SW480 (cell line): ENCODE measurements at regions not wholly inside any gene's neighbourhood (a gene's known extent, or its start where the extent isn't known, plus 50 kb on each side); places are given as distances from the start of the nearest gene placed in this dataset.

Source experiments
- DNase-seq: peaks from one replicate; pipeline ENCODE4 v3.0.0-alpha.2; 2016; ENCODE audit warnings: low spot score

- DNase-seq: no peak
These were observed 54.0 kb upstream of the GTF3A start for GRCh38 chr13:27370305-27370872.

DNA sequence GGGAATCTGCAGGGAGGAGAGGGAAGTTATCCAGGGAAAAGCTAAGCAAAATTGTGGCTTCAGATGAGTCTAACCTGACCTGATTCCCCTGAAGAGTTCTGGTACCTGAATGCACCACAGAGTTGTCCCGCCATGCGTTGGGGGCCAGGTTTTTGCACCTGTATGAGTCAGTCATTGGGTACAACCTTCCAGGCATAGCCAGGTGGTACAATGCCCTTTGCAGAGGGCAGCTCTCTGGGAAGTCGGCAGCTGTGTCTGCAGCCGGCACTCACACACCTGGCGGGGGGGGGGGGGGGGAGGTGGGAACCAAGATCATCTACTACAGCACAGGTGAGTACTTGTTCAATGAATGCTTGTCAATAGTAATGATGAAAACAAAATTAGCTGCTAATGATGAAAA is 52.5 kb upstream of the GTF3A start:
- DNase-seq: no peak

- DNase-seq: no peak
These were observed 51.5 kb upstream of the GTF3A start for GRCh38 chr13:27372896-27373295.

- no peak for DNase-seq
These were observed 50.2 kb upstream of the GTF3A start for GRCh38 chr13:27374126-27374613.
